Central memory CD8-positive, alpha-beta T cell (primary cell): ENCODE measurements at regions not wholly inside any gene's neighbourhood (a gene's known extent, or its start where the extent isn't known, plus 50 kb on each side); places are given as distances from the start of the nearest gene placed in this dataset.
"Not testable (repeated sequence)": the region's sequence is repeated elsewhere in the genome, so short reads cannot be mapped to it uniquely, and the experiment has no call there.

Source experiments
- ATAC-seq: fragments of 150-1000 bp; cut with Tn5 transposase; replicated peaks from 2 replicates; pipeline ENCODE4 v1.10.0; 2022; ENCODE audit warnings: mild to moderate bottlenecking, moderate FRiP score, moderate number of reproducible peaks; ENCODE audit not compliant: poor library complexity, severe bottlenecking; ENCODE audit errors: extremely low read depth
- DNase-seq, 2 donors: peaks; one replicate each; pipeline ENCODE4 v3.0.0; 2021; ENCODE audit warnings: low spot score in 2 of 2
- H3K27ac Mint-ChIP-seq: one replicate; pipeline ENCODE4 v1.8.0; 2022; ENCODE audit warnings: low read depth, mild to moderate bottlenecking, moderate library complexity, mixed read lengths
- H3K27me3 Mint-ChIP-seq: one replicate; pipeline ENCODE4 v1.8.0; 2022; ENCODE audit warnings: mixed read lengths
- H3K36me3 Mint-ChIP-seq: one replicate; pipeline ENCODE4 v1.8.0; 2022; ENCODE audit warnings: mild to moderate bottlenecking, moderate library complexity, mixed read lengths; ENCODE audit not compliant: insufficient read depth
- H3K4me1 Mint-ChIP-seq: one replicate; pipeline ENCODE4 v1.8.0; 2022; ENCODE audit warnings: mixed read lengths
- H3K4me3 Mint-ChIP-seq: one replicate; pipeline ENCODE4 v1.8.0; 2022; ENCODE audit warnings: mild to moderate bottlenecking, moderate library complexity, mixed read lengths
- H3K9me3 Mint-ChIP-seq: one replicate; pipeline ENCODE4 v1.8.0; 2022; ENCODE audit warnings: mixed read lengths

- H3K27ac Mint-ChIP-seq, H3K27me3 Mint-ChIP-seq, ATAC-seq, H3K36me3 Mint-ChIP-seq, H3K4me1 Mint-ChIP-seq, H3K9me3 Mint-ChIP-seq, DNase-seq, H3K4me3 Mint-ChIP-seq: not testable (repeated sequence)
Observed at GRCh38 chr7:156006876-156007275, 194.6 kb upstream of the SHH start.

DNA sequence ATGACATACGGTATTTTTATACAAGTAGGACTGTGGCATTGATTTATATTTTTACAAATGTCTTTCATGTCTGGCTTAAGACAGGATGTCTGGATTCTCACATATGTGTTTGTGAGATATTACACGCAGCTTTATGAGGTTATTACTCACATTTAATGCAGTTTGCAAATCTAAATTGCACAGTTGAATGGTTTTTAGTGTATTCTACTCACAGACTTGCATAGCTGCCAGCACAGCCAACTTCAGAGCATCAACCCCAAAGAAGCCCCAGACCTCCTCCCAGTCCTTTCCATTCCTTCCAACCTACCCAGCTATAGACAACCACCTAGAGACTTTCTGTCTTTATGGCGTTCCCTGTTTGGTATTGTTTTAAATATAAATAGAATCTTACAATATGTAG is 193.8 kb upstream of the SHH start:
- H3K27ac Mint-ChIP-seq: no peak overlapping the region
- no peaks in the 10 kb centered on the region for H3K4me1 Mint-ChIP-seq
- ATAC-seq: no peak
- H3K36me3 Mint-ChIP-seq: no peaks in the 10 kb centered on the region
- H3K9me3 Mint-ChIP-seq: no peaks in the 10 kb centered on the region
- no peak for DNase-seq
- no peak overlapping the region for H3K4me3 Mint-ChIP-seq
- peaks cover 10% of the 10 kb centered on the region for H3K27me3 Mint-ChIP-seq

DNA sequence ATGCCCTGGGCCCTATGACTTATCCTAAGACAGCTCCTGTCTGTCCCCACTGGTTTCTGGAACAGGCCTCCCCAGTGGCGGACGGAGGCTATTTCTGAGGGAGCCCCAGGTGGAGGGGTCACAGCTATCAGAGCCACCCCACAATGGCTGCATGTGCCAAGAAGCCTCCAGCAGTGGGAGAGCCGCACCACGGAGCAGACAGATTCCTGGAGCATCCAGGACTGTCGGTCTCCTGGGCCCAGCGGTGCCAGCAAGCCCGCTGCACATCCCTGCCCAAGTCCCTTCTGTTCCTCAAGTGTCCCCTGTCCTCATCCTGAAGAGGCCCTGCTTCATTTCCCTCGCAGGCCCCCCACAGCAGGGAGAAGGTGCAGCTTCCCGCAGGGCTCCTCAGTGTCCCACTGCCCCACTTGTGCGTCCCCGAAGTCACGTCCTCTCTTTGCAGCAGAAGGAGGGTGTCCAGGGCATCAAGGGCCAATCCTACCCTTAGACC is 193.0 kb upstream of the SHH start:
- Mint-ChIP-seq H3K27ac (no peak overlapping the region), H3K4me3 (no peak overlapping the region), H3K9me3 (no peaks in the 10 kb centered on the region), H3K27me3 (peaks cover 14% of the 10 kb centered on the region), H3K36me3 (no peaks in the 10 kb centered on the region), H3K4me1 (no peaks in the 10 kb centered on the region)
- ATAC-seq (no peak), DNase-seq (no peak)

- no peak for ATAC-seq
- DNase-seq: no peak
- no peaks in the 10 kb centered on the region for H3K4me1 Mint-ChIP-seq
- H3K9me3 Mint-ChIP-seq: no peaks in the 10 kb centered on the region
- H3K4me3 Mint-ChIP-seq: no peak overlapping the region
- peaks cover 18% of the 10 kb centered on the region for H3K27me3 Mint-ChIP-seq
- no peak overlapping the region for H3K27ac Mint-ChIP-seq
- H3K36me3 Mint-ChIP-seq: no peaks in the 10 kb centered on the region
Observed at GRCh38 chr7:156004265-156005201, 192.3 kb upstream of the SHH start.

- Mint-ChIP-seq H3K27me3 (peaks cover 18% of the 10 kb centered on the region), H3K4me1 (no peaks in the 10 kb centered on the region), H3K36me3 (no peaks in the 10 kb centered on the region), H3K27ac (no peak overlapping the region), H3K4me3 (no peak overlapping the region), H3K9me3 (no peaks in the 10 kb centered on the region)
- DNase-seq: no peak
- no peak for ATAC-seq
Observed at GRCh38 chr7:156003220-156004162, 191.2 kb upstream of the SHH start.

DNA sequence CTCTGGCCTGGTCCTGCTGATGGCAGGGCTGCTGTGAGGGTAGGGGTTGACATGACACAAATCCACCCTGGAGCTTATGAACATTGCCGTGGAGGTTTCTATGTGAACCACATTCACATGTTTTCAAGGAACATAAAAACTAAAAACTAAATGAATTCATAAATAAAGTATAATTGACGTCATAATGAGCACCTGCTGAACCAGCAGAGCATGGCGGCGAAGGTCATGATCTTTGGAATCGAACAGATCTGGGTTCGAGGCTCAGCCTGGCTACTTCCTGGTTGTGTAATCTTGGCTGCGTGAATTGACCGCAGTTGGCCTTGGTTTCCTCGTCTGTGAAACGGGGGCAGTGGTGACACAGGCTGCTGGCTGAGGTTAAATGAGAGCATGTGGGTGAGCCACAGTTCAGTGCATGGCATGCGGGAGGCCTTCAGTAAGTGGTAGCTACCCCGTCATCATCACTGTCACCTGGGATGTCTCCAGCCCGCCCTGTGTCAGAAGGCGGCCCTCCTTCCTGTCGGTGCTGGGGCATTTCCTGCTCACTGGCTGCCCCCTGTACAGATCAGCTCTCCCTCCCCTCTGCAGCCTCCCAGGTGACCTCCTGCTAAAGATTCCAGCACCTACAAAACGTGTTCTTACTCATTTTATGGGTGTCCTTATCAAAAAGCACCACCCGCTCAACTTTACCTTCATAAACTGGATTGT is 190.3 kb upstream of the SHH start:
- no peak for ATAC-seq
- peak in 1 of 2 donors; percentile 3 for DNase-seq
- Mint-ChIP-seq H3K36me3 (no peaks in the 10 kb centered on the region), H3K4me1 (no peaks in the 10 kb centered on the region), H3K27me3 (peaks cover 19% of the 10 kb centered on the region), H3K27ac (no peak overlapping the region), H3K9me3 (no peaks in the 10 kb centered on the region), H3K4me3 (no peak overlapping the region)

DNA sequence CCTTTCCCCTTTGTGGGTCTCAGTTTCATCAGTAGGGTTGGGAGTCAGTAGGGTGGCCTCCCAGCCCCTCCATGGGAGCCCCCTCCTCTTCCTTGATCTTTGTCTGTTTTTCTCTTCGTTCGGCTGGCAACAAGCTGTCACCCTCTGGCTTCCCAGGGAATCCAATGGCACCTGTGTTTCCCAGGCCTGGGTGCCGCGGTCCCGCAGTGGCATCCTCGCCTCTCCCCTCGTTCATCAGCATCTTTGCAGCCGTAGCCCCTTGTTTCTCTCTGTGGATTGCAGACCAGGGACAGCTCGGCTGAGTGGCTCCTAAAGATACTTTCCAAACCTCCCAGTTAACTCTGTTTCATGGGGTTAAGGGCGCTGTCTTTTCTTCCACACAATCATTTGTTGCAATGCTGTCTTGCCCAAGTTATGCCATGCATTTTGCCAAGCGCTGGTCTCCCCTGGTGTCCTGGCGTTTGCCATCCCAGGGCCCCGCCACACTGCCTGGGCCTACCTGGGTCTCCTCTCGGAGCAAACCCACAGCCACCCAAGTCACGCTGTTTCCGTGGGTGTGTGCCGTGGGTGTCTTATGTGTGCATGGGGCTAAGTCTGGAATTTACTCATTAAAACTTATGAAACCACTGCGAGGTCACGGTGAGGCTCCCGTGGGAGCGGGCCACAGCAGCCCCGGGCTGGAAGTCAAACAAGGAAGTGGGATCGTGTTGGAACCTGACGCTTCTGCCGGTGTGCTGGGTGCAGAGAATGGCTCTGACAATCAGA is 189.4 kb upstream of the SHH start:
- peak in 1 of 2 donors; percentile 1 for DNase-seq
- ATAC-seq: no peak
- Mint-ChIP-seq H3K4me3 (no peak overlapping the region), H3K4me1 (no peaks in the 10 kb centered on the region), H3K27me3 (peaks cover 28% of the 10 kb centered on the region), H3K9me3 (no peaks in the 10 kb centered on the region), H3K36me3 (no peaks in the 10 kb centered on the region), H3K27ac (no peak overlapping the region)

- peak in 1 of 2 donors; percentile 5 for DNase-seq
- no peak for ATAC-seq
- H3K4me3 Mint-ChIP-seq: no peak overlapping the region
- no peak overlapping the region for H3K27ac Mint-ChIP-seq
- no peaks in the 10 kb centered on the region for H3K9me3 Mint-ChIP-seq
- peaks cover 30% of the 10 kb centered on the region for H3K27me3 Mint-ChIP-seq
- H3K36me3 Mint-ChIP-seq: no peaks in the 10 kb centered on the region
- H3K4me1 Mint-ChIP-seq: no peaks in the 10 kb centered on the region
Observed at GRCh38 chr7:156000601-156001396, 188.5 kb upstream of the SHH start.

DNA sequence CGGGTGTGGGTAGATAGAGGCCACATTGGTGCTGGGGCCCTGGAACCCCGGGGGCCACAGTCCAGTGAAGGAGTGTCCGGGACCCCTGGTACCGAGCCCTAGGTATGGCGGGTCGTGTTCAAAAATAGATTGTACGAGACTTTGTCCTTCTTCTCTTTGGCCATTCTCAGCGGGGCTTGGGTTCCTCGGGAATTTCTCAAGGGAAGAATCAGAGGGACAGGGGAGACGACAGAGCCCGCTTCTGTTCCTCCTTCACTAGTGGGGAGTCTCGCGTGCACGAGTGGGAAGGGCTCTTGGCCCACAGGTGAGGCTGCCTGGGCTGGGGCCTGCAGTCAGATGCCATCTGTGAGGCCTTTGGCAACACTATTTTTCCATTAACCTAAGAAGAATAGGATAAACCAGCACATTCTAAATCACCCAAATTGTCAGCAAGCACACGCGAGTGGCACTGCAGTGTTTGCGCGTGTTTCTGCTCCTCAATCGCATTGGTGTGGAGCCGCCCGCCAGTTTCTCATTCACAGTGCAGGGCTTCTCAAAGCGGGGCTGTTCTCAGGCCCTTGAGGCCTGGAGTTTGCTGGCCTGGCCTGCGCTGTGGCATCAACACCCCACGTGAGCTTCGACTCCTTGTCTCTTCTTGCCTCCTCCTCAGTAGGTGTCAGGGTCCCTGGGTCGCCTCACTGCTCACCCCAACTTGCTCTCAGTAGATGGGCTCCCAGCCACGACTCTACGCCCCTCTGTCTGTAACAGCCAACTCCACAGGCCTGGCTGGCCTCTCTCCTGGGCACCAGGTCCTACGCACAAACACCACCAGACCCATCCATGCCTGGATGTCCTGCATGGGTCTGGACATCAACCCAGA is 187.6 kb upstream of the SHH start:
- Mint-ChIP-seq H3K36me3 (no peaks in the 10 kb centered on the region), H3K9me3 (no peaks in the 10 kb centered on the region), H3K27ac (no peak overlapping the region), H3K4me3 (no peak overlapping the region), H3K27me3 (peaks cover 33% of the 10 kb centered on the region), H3K4me1 (no peaks in the 10 kb centered on the region)
- no peak for ATAC-seq
- peak in 1 of 2 donors; percentile 8 for DNase-seq

GRCh38 chr7:155998766-155999630 is 186.7 kb upstream of the SHH start:
- Mint-ChIP-seq H3K27ac (no peak overlapping the region), H3K4me3 (no peak overlapping the region), H3K27me3 (peaks cover 41% of the 10 kb centered on the region), H3K9me3 (no peaks in the 10 kb centered on the region), H3K36me3 (no peaks in the 10 kb centered on the region), H3K4me1 (no peaks in the 10 kb centered on the region)
- DNase-seq (peak in 1 of 2 donors; percentile 11), ATAC-seq (no peak)
